ENCODE measurements at regions not wholly inside any gene's neighbourhood (a gene's known extent, or its start where the extent isn't known, plus 50 kb on each side); places are given as distances from the start of the nearest gene placed in this dataset.
A peak's percentile ranks its signal among the peaks of the same experiment; 100 is the strongest.

GRCh38 chrX:20378233-20378920, 111.7 kb upstream of the RPS6KA3 start:
- CTCF ChIA-PET (ENCODE audit: unreplicated experiment), result no interaction called here
- Histone ChIP-seq H3K4me1 (ENCODE audit: insufficient read depth, low read length, poor library complexity, severe bottlenecking) (no peaks in the 10 kb centered on the region), H3K9me3 (ENCODE audit: low read length) (no peaks in the 10 kb centered on the region), H4K20me1 (ENCODE audit: insufficient read depth, low read length) (no peaks in the 10 kb centered on the region), H3K79me2 (ENCODE audit: insufficient read depth, low read depth, low read length) (no peaks in the 10 kb centered on the region), H3K36me3 (ENCODE audit: insufficient read depth, low read length) (no peaks in the 10 kb centered on the region), H3K9me2 (ENCODE audit: insufficient read depth, low read length) (no peaks in the 10 kb centered on the region), H2AFZ (ENCODE audit: low read length) (no peak overlapping the region), H3K27ac (ENCODE audit: low read depth, low read length, poor library complexity, severe bottlenecking) (no peak overlapping the region), H3K4me3 (ENCODE audit: low read depth, low read length, poor library complexity, severe bottlenecking) (no peak overlapping the region), H3K4me2 (ENCODE audit: low read length) (no peak overlapping the region)
- BruUV-seq (replicated peaks), result no TSS peak
- POLR2A ChIA-PET, result interaction anchor here (0.7 kb wide), 1 partner anchor 17 kb away, joined by 5 read pairs; no protein-coding TSS in a partner anchor
- peak; percentile 0 for DNase-seq (ENCODE audit: low spot score)
- intact Hi-C loops (cut with micrococcal nuclease; ENCODE audit: unreplicated experiment), result no loop called here
- no peak for TF ChIP-seq EZH2phosphoT487 (IDR thresholded peaks at IDR 0.05; ENCODE audit: borderline replicate concordance, low read depth, low read length)
- TF ChIP-seq, protein P1, sequence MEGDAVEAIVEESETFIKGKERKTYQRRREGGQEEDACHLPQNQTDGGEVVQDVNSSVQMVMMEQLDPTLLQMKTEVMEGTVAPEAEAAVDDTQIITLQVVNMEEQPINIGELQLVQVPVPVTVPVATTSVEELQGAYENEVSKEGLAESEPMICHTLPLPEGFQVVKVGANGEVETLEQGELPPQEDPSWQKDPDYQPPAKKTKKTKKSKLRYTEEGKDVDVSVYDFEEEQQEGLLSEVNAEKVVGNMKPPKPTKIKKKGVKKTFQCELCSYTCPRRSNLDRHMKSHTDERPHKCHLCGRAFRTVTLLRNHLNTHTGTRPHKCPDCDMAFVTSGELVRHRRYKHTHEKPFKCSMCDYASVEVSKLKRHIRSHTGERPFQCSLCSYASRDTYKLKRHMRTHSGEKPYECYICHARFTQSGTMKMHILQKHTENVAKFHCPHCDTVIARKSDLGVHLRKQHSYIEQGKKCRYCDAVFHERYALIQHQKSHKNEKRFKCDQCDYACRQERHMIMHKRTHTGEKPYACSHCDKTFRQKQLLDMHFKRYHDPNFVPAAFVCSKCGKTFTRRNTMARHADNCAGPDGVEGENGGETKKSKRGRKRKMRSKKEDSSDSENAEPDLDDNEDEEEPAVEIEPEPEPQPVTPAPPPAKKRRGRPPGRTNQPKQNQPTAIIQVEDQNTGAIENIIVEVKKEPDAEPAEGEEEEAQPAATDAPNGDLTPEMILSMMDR (conservative IDR thresholded peaks at IDR 0.05; ENCODE audit: low read length), result no peak

DNA sequence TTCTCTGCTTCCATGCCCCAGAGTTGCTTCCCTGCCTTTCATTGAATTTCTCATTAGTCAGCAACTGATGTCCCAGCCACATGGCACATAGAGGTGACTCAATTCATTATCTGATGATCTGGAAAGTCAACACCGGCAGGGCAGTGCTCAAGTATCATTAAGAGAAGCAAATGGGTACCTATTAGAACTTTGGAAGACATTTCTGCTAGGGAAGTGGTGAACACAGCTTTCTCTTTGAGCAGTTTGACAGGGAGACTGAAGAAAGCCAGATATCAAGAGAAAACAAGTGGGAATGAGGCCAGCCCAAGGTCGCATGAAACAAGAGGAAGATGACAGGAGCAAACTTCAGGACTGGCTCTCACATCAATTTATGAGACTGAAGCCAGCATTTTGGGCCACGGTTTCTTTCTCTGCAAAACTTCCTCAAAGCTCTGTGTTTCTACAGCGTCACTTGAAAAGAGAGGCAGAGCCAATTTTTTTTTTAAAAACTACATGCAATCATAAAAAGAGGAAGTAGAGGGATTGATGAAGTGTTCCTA, 108.3 kb upstream of the RPS6KA3 start:
- H3K9me3 ChIP-seq (ENCODE audit: low read length), result no peaks in the 10 kb centered on the region
- H4K20me1 ChIP-seq (ENCODE audit: insufficient read depth, low read length), result no peaks in the 10 kb centered on the region
- no peak for TF ChIP-seq EZH2phosphoT487 (IDR thresholded peaks at IDR 0.05; ENCODE audit: borderline replicate concordance, low read depth, low read length)
- TF ChIP-seq, protein P1 (conservative IDR thresholded peaks at IDR 0.05; ENCODE audit: low read length), result no peak
- POLR2A ChIA-PET, result no interaction called here
- H3K4me2 ChIP-seq (ENCODE audit: low read length), result no peak overlapping the region
- BruUV-seq (replicated peaks), result no TSS peak
- intact Hi-C loops (cut with micrococcal nuclease; ENCODE audit: unreplicated experiment), result no loop called here
- DNase-seq (ENCODE audit: low spot score), result peak; percentile 0
- H3K4me3 ChIP-seq (ENCODE audit: low read depth, low read length, poor library complexity, severe bottlenecking), result no peak overlapping the region
- no peaks in the 10 kb centered on the region for H3K9me2 ChIP-seq (ENCODE audit: insufficient read depth, low read length)
- H3K79me2 ChIP-seq (ENCODE audit: insufficient read depth, low read depth, low read length), result no peaks in the 10 kb centered on the region
- H2AFZ ChIP-seq (ENCODE audit: low read length), result no peak overlapping the region
- no peaks in the 10 kb centered on the region for H3K36me3 ChIP-seq (ENCODE audit: insufficient read depth, low read length)
- H3K27ac ChIP-seq (ENCODE audit: low read depth, low read length, poor library complexity, severe bottlenecking), result no peak overlapping the region
- H3K4me1 ChIP-seq (ENCODE audit: insufficient read depth, low read length, poor library complexity, severe bottlenecking), result no peaks in the 10 kb centered on the region
- CTCF ChIA-PET (ENCODE audit: unreplicated experiment), result no interaction called here

DNA sequence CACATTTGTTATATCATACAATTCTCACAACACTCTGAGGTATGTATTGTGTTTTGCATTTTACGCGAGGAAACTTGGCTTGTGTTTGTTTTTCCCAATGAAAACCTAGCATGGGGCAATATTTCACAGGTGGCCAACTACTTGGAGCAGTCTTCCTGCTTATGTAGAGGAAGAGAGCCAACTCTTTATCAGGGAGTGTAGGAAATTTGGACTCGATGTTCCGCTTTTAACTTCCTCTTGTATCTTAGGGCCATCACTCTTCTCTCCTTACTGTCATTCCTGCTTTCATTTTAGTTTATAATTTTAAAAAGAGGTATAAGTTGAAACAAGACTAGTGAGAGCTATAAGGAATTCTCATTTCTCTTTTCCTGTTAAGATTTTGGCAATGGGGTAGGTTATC, 107.7 kb upstream of the RPS6KA3 start:
- H3K4me1 ChIP-seq (ENCODE audit: insufficient read depth, low read length, poor library complexity, severe bottlenecking), result no peaks in the 10 kb centered on the region
- no peak for DNase-seq (ENCODE audit: low spot score)
- no peaks in the 10 kb centered on the region for H3K9me3 ChIP-seq (ENCODE audit: low read length)
- no peak overlapping the region for H3K4me2 ChIP-seq (ENCODE audit: low read length)
- no peaks in the 10 kb centered on the region for H3K36me3 ChIP-seq (ENCODE audit: insufficient read depth, low read length)
- ChIA-PET CTCF (ENCODE audit: unreplicated experiment) (no interaction called here), POLR2A (no interaction called here)
- H2AFZ ChIP-seq (ENCODE audit: low read length), result no peak overlapping the region
- H3K27ac ChIP-seq (ENCODE audit: low read depth, low read length, poor library complexity, severe bottlenecking), result no peak overlapping the region
- intact Hi-C loops (cut with micrococcal nuclease; ENCODE audit: unreplicated experiment), result no loop called here
- TF ChIP-seq, protein P1 (conservative IDR thresholded peaks at IDR 0.05; ENCODE audit: low read length), result no peak
- TF ChIP-seq EZH2phosphoT487 (IDR thresholded peaks at IDR 0.05; ENCODE audit: borderline replicate concordance, low read depth, low read length), result no peak
- no peaks in the 10 kb centered on the region for H4K20me1 ChIP-seq (ENCODE audit: insufficient read depth, low read length)
- no peaks in the 10 kb centered on the region for H3K79me2 ChIP-seq (ENCODE audit: insufficient read depth, low read depth, low read length)
- no peak overlapping the region for H3K4me3 ChIP-seq (ENCODE audit: low read depth, low read length, poor library complexity, severe bottlenecking)
- no peaks in the 10 kb centered on the region for H3K9me2 ChIP-seq (ENCODE audit: insufficient read depth, low read length)
- BruUV-seq (replicated peaks), result no TSS peak
